A549 (cell line): ENCODE measurements at regions not wholly inside any gene's neighbourhood (a gene's known extent, or its start where the extent isn't known, plus 50 kb on each side); places are given as distances from the start of the nearest gene placed in this dataset.

Experiments used
- ATAC-seq, 2 experiments: fragments of 200-7000 bp in 1 of 2; fragments of >200 bp in 1 of 2; cut with Nextera tagmentation in 1 of 2; cut with Tn5 transposase in 1 of 2; 3 replicates each; pipeline versions ENCODE4 v1.8.0 to v1.9.1; 2018 to 2020; ENCODE audit warnings: mild to moderate bottlenecking in 1 of 2, moderate library complexity in 1 of 2
- CTCF ChIA-PET: fragments of 300-600 bp; sonication (Branson Sonifier 250); formaldehyde crosslinking; extraction: SDS; loops from one replicate; lab custom pipeline; 2021; ENCODE audit warnings: antibody characterized with exemption, inconsistent platforms; lab: Yijun Ruan, JAX
- POLR2A ChIA-PET: fragments of 350-600 bp; formaldehyde crosslinking; extraction: SDS; loops from one replicate; lab custom pipeline; 2021; ENCODE audit warnings: antibody characterized with exemption, inconsistent platforms; lab: Yijun Ruan, JAX
- DNase-seq, 2 experiments: peaks; one replicate each; pipeline versions ENCODE4 v3.0.0 to v3.0.0-alpha.2; 2011 to 2016; ENCODE audit warnings: low read depth in 1 of 2, low spot score in 1 of 2
- FAIRE-seq: peaks from 2 replicates; lab custom pipeline; 2011; peaks lifted over from hg19 to GRCh38; lab: Jason Lieb, UNC
- H3K27ac ChIP-seq, 2 experiments: fragments of >200 bp; sonication (Bioruptor Twin); formaldehyde crosslinking; 3 replicates each; pipeline ENCODE4 v1.5.1; 2016 to 2017
- H3K4me1 ChIP-seq: fragments of >200 bp; sonication (Bioruptor Twin); formaldehyde crosslinking; 3 replicates; pipeline ENCODE4 v1.6.1; 2016
- H3K4me2 ChIP-seq: fragments of >200 bp; sonication (Bioruptor Twin); formaldehyde crosslinking; 3 replicates; pipeline ENCODE4 v1.6.1; 2016
- H3K4me3 ChIP-seq: fragments of >200 bp; sonication (Bioruptor Twin); formaldehyde crosslinking; 3 replicates; pipeline ENCODE4 v1.5.1; 2016
- H3K9me3 ChIP-seq: fragments of >200 bp; sonication (Bioruptor Twin); formaldehyde crosslinking; 3 replicates; pipeline ENCODE4 v1.6.1; 2016
- BCL3 ChIP-seq: fragments of >200 bp; sonication (Bioruptor Twin); formaldehyde crosslinking; IDR thresholded peaks from 3 replicates; pipeline ENCODE4 v1.6.1; 2016
- BHLHE40 ChIP-seq: IDR thresholded peaks from 2 replicates; pipeline ENCODE4 v1.6.1; 2012; ENCODE audit warnings: low read depth, low read length, inconsistent platforms
- CBX2 ChIP-seq: fragments of 200-600 bp; sonication (generic); IDR thresholded peaks from 2 replicates; pipeline ENCODE4 v1.6.1; 2016; ENCODE audit warnings: low read depth, mild to moderate bottlenecking, borderline replicate concordance
- CEBPB ChIP-seq, 2 experiments: fragments of >200 bp in 1 of 2; sonication (Bioruptor Twin) in 1 of 2; formaldehyde crosslinking in 1 of 2; IDR thresholded peaks; 2 replicates each; pipeline ENCODE4 v1.6.1; 2012 to 2016
- CHD2 ChIP-seq: fragments of 150-350 bp; IDR thresholded peaks from 2 replicates; pipeline ENCODE4 v1.6.1; 2014; ENCODE audit warnings: low read length; ENCODE audit not compliant: partially characterized antibody
- CHD4 ChIP-seq: fragments of 200-600 bp; sonication (generic); IDR thresholded peaks from 2 replicates; pipeline ENCODE4 v1.6.1; 2016; ENCODE audit warnings: antibody characterized with exemption, mild to moderate bottlenecking, borderline replicate concordance
- EHMT2 ChIP-seq: fragments of 200-600 bp; sonication (generic); IDR thresholded peaks from 2 replicates; pipeline ENCODE4 v1.6.1; 2016; ENCODE audit warnings: antibody characterized with exemption, low read depth, mild to moderate bottlenecking, moderate library complexity
- ELK1 ChIP-seq: fragments of 150-350 bp; IDR thresholded peaks from 2 replicates; pipeline ENCODE4 v1.6.1; 2014; ENCODE audit warnings: low read depth, mild to moderate bottlenecking, low read length
- EP300 ChIP-seq, 2 experiments: fragments of >200 bp; sonication (Bioruptor Twin); formaldehyde crosslinking; IDR thresholded peaks; 2 replicates in 1 of 2; 3 replicates in 1 of 2; pipeline ENCODE4 v1.6.1; 2016 to 2017
- FOXS1 ChIP-seq: fragments of 250-450 bp; sonication (Bioruptor Pico); IDR thresholded peaks from 2 replicates; pipeline ENCODE4 v1.5.0; 2020; ENCODE audit warnings: mild to moderate bottlenecking, moderate library complexity
- JUN ChIP-seq, 2 experiments: fragments of >200 bp; sonication (Bioruptor Twin); formaldehyde crosslinking; IDR thresholded peaks; 2 replicates in 1 of 2; 3 replicates in 1 of 2; pipeline ENCODE4 v1.6.1; 2016 to 2017
- MAX ChIP-seq: IDR thresholded peaks from 2 replicates; pipeline ENCODE4 v1.6.1; 2012
- NPAS2 ChIP-seq: fragments of 250-450 bp; sonication (Bioruptor Pico); IDR thresholded peaks from 2 replicates; pipeline ENCODE4 v1.8.0; 2022; ENCODE audit warnings: mild to moderate bottlenecking, moderate library complexity, borderline replicate concordance
- PBX3 ChIP-seq: IDR thresholded peaks from 2 replicates; pipeline ENCODE4 v1.6.1; 2012
- POLR2A ChIP-seq: IDR thresholded peaks from 2 replicates; pipeline ENCODE4 v1.6.1; 2012; ENCODE audit warnings: mild to moderate bottlenecking, low read length
- POLR2AphosphoS2 ChIP-seq: conservative IDR thresholded peaks from 2 replicates; pipeline ENCODE4 v1.6.1; 2012; ENCODE audit warnings: low read length, improper control_type of control experiment, inconsistent platforms
- RARB ChIP-seq: fragments of 250-450 bp; sonication (Bioruptor Pico); IDR thresholded peaks from 2 replicates; pipeline ENCODE4 v1.8.0; 2021; ENCODE audit warnings: mild to moderate bottlenecking, moderate library complexity
- RCOR1 ChIP-seq: fragments of 150-350 bp; IDR thresholded peaks from 2 replicates; pipeline ENCODE4 v1.6.1; 2014; ENCODE audit warnings: antibody characterized with exemption, low read length, low read depth
- RFX5 ChIP-seq: fragments of 450-650 bp; IDR thresholded peaks from 2 replicates; pipeline ENCODE4 v1.7.1; 2014; ENCODE audit warnings: antibody characterized with exemption, mild to moderate bottlenecking, moderate library complexity
- RNF2 ChIP-seq: fragments of 200-600 bp; sonication (generic); IDR thresholded peaks from 2 replicates; pipeline ENCODE4 v1.6.1; 2016; ENCODE audit warnings: low read depth, mild to moderate bottlenecking, antibody characterized with exemption, moderate library complexity, borderline replicate concordance
- TP53 ChIP-seq: fragments of 250-450 bp; sonication (Bioruptor Pico); IDR thresholded peaks from 2 replicates; pipeline ENCODE4 v1.5.0; 2021; ENCODE audit warnings: mild to moderate bottlenecking, moderate library complexity
- USF2 ChIP-seq: fragments of 450-650 bp; IDR thresholded peaks from 2 replicates; pipeline ENCODE4 v1.6.1; 2014; ENCODE audit warnings: antibody characterized with exemption
- ZC3H11A ChIP-seq: fragments of 450-650 bp; IDR thresholded peaks from 2 replicates; pipeline ENCODE4 v1.6.1; 2014; ENCODE audit warnings: antibody characterized with exemption, mild to moderate bottlenecking
- ZFP36 ChIP-seq: fragments of 450-650 bp; IDR thresholded peaks from 2 replicates; pipeline ENCODE4 v1.6.1; 2014; ENCODE audit warnings: borderline replicate concordance; ENCODE audit not compliant: partially characterized antibody
- WGBS: methylation state at CpG from one replicate; pipeline ENCODE4 v1.1.6; 2017; ENCODE audit errors: missing lambda C conversion rate; 5-methylcytosine and 5-hydroxymethylcytosine counted together

GRCh38 chr20:50270569-50270968, 79.9 kb downstream of the CEBPB start:
- Histone ChIP-seq H3K9me3 (no peaks in the 10 kb centered on the region), H3K4me2 (no peak overlapping the region), H3K27ac (peak overlapping the region in 1 of 2 experiments; percentile 70; a peak in 2 of 6 replicates), H3K4me3 (no peak overlapping the region), H3K4me1 (peaks cover 37% of the 10 kb centered on the region)
- ATAC-seq: no peak
- TF ChIP-seq TP53: no peak
- TF ChIP-seq ZC3H11A: no peak
- TF ChIP-seq ZFP36: no peak
- TF ChIP-seq RNF2: no peak
- TF ChIP-seq CHD2: no peak
- no peak for TF ChIP-seq CHD4
- no peak for TF ChIP-seq RARB (CRISPR knock-in tag)
- TF ChIP-seq JUN (IDR thresholded peaks at IDR 0.05): no peak
- TF ChIP-seq BHLHE40: no peak
- TF ChIP-seq PBX3: no peak
- CTCF ChIA-PET: interaction anchor here (1.9 kb wide), 1 partner anchor 13 kb away, joined by 6 read pairs; no protein-coding TSS in a partner anchor
- FAIRE-seq: no peak
- no peak for DNase-seq
- 89% methylated on average over 19 of the region's 19 CpGs for WGBS
- POLR2A ChIA-PET: no interaction called here

GRCh38 chr20:50271176-50271575, 80.5 kb downstream of the CEBPB start:
- no peaks in the 10 kb centered on the region for H3K9me3 ChIP-seq
- WGBS: 73% methylated on average over 7 of the region's 7 CpGs
- DNase-seq: no peak
- no peak overlapping the region for H3K4me2 ChIP-seq
- ATAC-seq: no peak
- peak overlapping the region in 1 of 2 experiments; percentile 70; a peak in 2 of 6 replicates for H3K27ac ChIP-seq
- H3K4me3 ChIP-seq: no peak overlapping the region
- POLR2A ChIA-PET: no interaction called here
- TF ChIP-seq POLR2A: no peak
- TF ChIP-seq CHD4: no peak
- no peak for TF ChIP-seq RCOR1
- TF ChIP-seq ZC3H11A: no peak
- TF ChIP-seq POLR2AphosphoS2: no peak
- no peak for TF ChIP-seq ZFP36
- no peak for TF ChIP-seq JUN (IDR thresholded peaks at IDR 0.05)
- TF ChIP-seq MAX: no peak
- no peak for TF ChIP-seq TP53
- no peak for TF ChIP-seq CBX2
- no peak for TF ChIP-seq EHMT2
- TF ChIP-seq ELK1: no peak
- no peak for TF ChIP-seq NPAS2 (CRISPR knock-in tag)
- TF ChIP-seq, all 56 proteins: peak for 0
- FAIRE-seq: no peak
- peaks cover 37% of the 10 kb centered on the region for H3K4me1 ChIP-seq
- CTCF ChIA-PET: interaction anchor here (1.9 kb wide), 1 partner anchor 12 kb away, joined by 6 read pairs; no protein-coding TSS in a partner anchor

- ChIA-PET CTCF (interaction anchor here (2.4 kb wide), 1 partner anchor 13 kb away, joined by 13 read pairs; no protein-coding TSS in a partner anchor), POLR2A (no interaction called here)
- FAIRE-seq: no peak
- ATAC-seq: no peak
- no peak for DNase-seq
- H3K4me3 ChIP-seq: no peak overlapping the region
- peak overlapping the region; percentile 46 to 65; a peak in 3 of 6 replicates for H3K27ac ChIP-seq
- H3K4me1 ChIP-seq: peaks cover 33% of the 10 kb centered on the region
- TF ChIP-seq USF2 (no peak), POLR2A (no peak), CEBPB (IDR thresholded peaks at IDR 0.05) (no peak), FOXS1 (no peak), BCL3 (no peak), EP300 (IDR thresholded peaks at IDR 0.05) (no peak), RFX5 (no peak)
- no peak overlapping the region for H3K4me2 ChIP-seq
- H3K9me3 ChIP-seq: no peaks in the 10 kb centered on the region
- WGBS: 92% methylated on average over 7 of the region's 7 CpGs
These were observed 81.0 kb downstream of the CEBPB start for GRCh38 chr20:50271612-50272011.
